H9 (cell line): ENCODE measurements at regions not wholly inside any gene's neighbourhood (a gene's known extent, or its start where the extent isn't known, plus 50 kb on each side); places are given as distances from the start of the nearest gene placed in this dataset.

Experiments used
- DNase-seq: peaks from one replicate; pipeline ENCODE4 v3.0.0-alpha.2; 2017
- H2AFZ ChIP-seq: one replicate; pipeline ENCODE4 v1.6.1; 2013; ENCODE audit warnings: mild to moderate bottlenecking, low read length, control low read depth, moderate library complexity
- H2AK5ac ChIP-seq: 2 replicates; pipeline ENCODE4 v1.6.1; 2013; ENCODE audit warnings: low read length, control low read depth, mixed read lengths; ENCODE audit not compliant: insufficient read length
- H2BK120ac ChIP-seq: one replicate; pipeline ENCODE4 v1.6.1; 2013; ENCODE audit warnings: low read depth, mild to moderate bottlenecking, low read length, control low read depth, inconsistent platforms; ENCODE audit not compliant: poor library complexity, severe bottlenecking
- H2BK12ac ChIP-seq: 2 replicates; pipeline ENCODE4 v1.6.1; 2013; ENCODE audit warnings: low read length, control low read depth, mixed read lengths, low read depth; ENCODE audit not compliant: insufficient read length
- H2BK15ac ChIP-seq: 2 replicates; pipeline ENCODE4 v1.6.1; 2013; ENCODE audit warnings: low read depth, low read length, control low read depth
- H2BK20ac ChIP-seq: one replicate; pipeline ENCODE4 v1.6.1; 2013; ENCODE audit warnings: low read depth, mild to moderate bottlenecking, low read length, control low read depth, inconsistent platforms; ENCODE audit not compliant: poor library complexity, severe bottlenecking
- H2BK5ac ChIP-seq: 2 replicates; pipeline ENCODE4 v1.6.1; 2013; ENCODE audit warnings: low read length, control low read depth, mixed read lengths; ENCODE audit not compliant: insufficient read length
- H3K14ac ChIP-seq: 2 replicates; pipeline ENCODE4 v1.6.1; 2013; ENCODE audit warnings: low read length, control low read depth; ENCODE audit not compliant: insufficient read depth
- H3K18ac ChIP-seq: 2 replicates; pipeline ENCODE4 v1.6.1; 2013; ENCODE audit warnings: low read depth, mild to moderate bottlenecking, mixed read lengths, low read length, control low read depth; ENCODE audit not compliant: insufficient read length
- H3K23ac ChIP-seq: 2 replicates; pipeline ENCODE4 v1.6.1; 2013; ENCODE audit warnings: low read length, control low read depth, mixed read lengths, low read depth; ENCODE audit not compliant: insufficient read length
- H3K23me2 ChIP-seq: 2 replicates; pipeline ENCODE4 v1.6.1; 2013; ENCODE audit warnings: low read depth, mild to moderate bottlenecking, mixed read lengths, low read length, control low read depth; ENCODE audit not compliant: insufficient read length, poor library complexity, severe bottlenecking
- H3K27ac ChIP-seq: 2 replicates; pipeline ENCODE4 v1.5.1; 2013; ENCODE audit warnings: low read length, control low read depth, mixed read lengths, low read depth; ENCODE audit not compliant: insufficient read length
- H3K27me3 ChIP-seq: 2 replicates; pipeline ENCODE4 v1.6.1; 2013; ENCODE audit warnings: low read length, control low read depth, inconsistent platforms; ENCODE audit not compliant: insufficient read depth
- H3K4ac ChIP-seq: 2 replicates; pipeline ENCODE4 v1.6.1; 2013; ENCODE audit warnings: low read depth, mild to moderate bottlenecking, control low read depth, inconsistent platforms, low read length, moderate library complexity
- H3K4me1 ChIP-seq: 2 replicates; pipeline ENCODE4 v1.6.1; 2013; ENCODE audit warnings: low read length, control low read depth, inconsistent platforms; ENCODE audit not compliant: insufficient read depth
- H3K4me2 ChIP-seq: 2 replicates; pipeline ENCODE4 v1.6.1; 2013; ENCODE audit warnings: low read length, control low read depth, mixed read lengths; ENCODE audit not compliant: insufficient read length, insufficient read depth
- H3K56ac ChIP-seq: 2 replicates; pipeline ENCODE4 v1.6.1; 2013; ENCODE audit warnings: low read depth, mild to moderate bottlenecking, mixed read lengths, low read length, control low read depth; ENCODE audit not compliant: insufficient read length
- H3K79me1 ChIP-seq: 2 replicates; pipeline ENCODE4 v1.6.1; 2013; ENCODE audit warnings: low read depth, mild to moderate bottlenecking, moderate library complexity, low read length, control low read depth, inconsistent platforms; ENCODE audit not compliant: insufficient read depth, poor library complexity, severe bottlenecking
- H3K79me2 ChIP-seq: 2 replicates; pipeline ENCODE4 v1.6.1; 2013; ENCODE audit warnings: low read length, control low read depth, inconsistent platforms; ENCODE audit not compliant: insufficient read depth
- H3K9ac ChIP-seq: 2 replicates; pipeline ENCODE4 v1.6.1; 2013; ENCODE audit warnings: low read length, control low read depth, mixed read lengths; ENCODE audit not compliant: insufficient read length; ENCODE audit errors: extremely low read depth
- H3K9me3 ChIP-seq: one replicate; pipeline ENCODE4 v1.6.1; 2013; ENCODE audit warnings: low read depth, low read length, inconsistent platforms; ENCODE audit not compliant: control insufficient read depth
- H3T11ph ChIP-seq: one replicate; pipeline ENCODE4 v1.6.1; 2013; ENCODE audit warnings: mild to moderate bottlenecking, low read length, control low read depth, inconsistent platforms
- H4K20me1 ChIP-seq: one replicate; pipeline ENCODE4 v1.6.1; 2013; ENCODE audit not compliant: control insufficient read depth, insufficient read length, insufficient read depth
- H4K5ac ChIP-seq: 2 replicates; pipeline ENCODE4 v1.6.1; 2013; ENCODE audit warnings: low read depth, mild to moderate bottlenecking, mixed read lengths, low read length, control low read depth; ENCODE audit not compliant: insufficient read length
- H4K8ac ChIP-seq: replicated peaks from 2 replicates; pipeline ENCODE4 v1.6.1; 2013; ENCODE audit warnings: low read length, control low read depth, mixed read lengths, low read depth; ENCODE audit not compliant: insufficient read length
- H4K91ac ChIP-seq: 2 replicates; pipeline ENCODE4 v1.6.1; 2013; ENCODE audit warnings: low read depth, mild to moderate bottlenecking, moderate library complexity, mixed read lengths, low read length, control low read depth; ENCODE audit not compliant: insufficient read length
- H3K27ac Mint-ChIP-seq, 3 experiments: 2 replicates in 2 of 3; 3 replicates in 1 of 3; pipeline ENCODE4 v1.8.0; 2020 to 2021; ENCODE audit warnings: mixed read lengths in 3 of 3, mild to moderate bottlenecking in 1 of 3, moderate library complexity in 1 of 3
- H3K27me3 Mint-ChIP-seq: 2 replicates; pipeline ENCODE4 v1.8.0; 2021; ENCODE audit warnings: low read depth, mild to moderate bottlenecking, moderate library complexity, mixed read lengths
- H3K36me3 Mint-ChIP-seq, 3 experiments: 2 replicates in 2 of 3; 3 replicates in 1 of 3; pipeline ENCODE4 v1.8.0; 2020 to 2021; ENCODE audit warnings: low read depth in 3 of 3, mixed read lengths in 3 of 3; ENCODE audit not compliant: insufficient read depth in 1 of 3
- H3K4me1 Mint-ChIP-seq, 2 experiments: 2 replicates each; pipeline ENCODE4 v1.8.0; 2020; ENCODE audit warnings: mixed read lengths in 2 of 2
- H3K4me3 Mint-ChIP-seq, 2 experiments: 2 replicates in 1 of 2; 3 replicates in 1 of 2; pipeline ENCODE4 v1.8.0; 2020 to 2021; ENCODE audit warnings: mild to moderate bottlenecking in 2 of 2, mixed read lengths in 2 of 2, moderate library complexity in 1 of 2
- H3K9me3 Mint-ChIP-seq, 2 experiments: 2 replicates in 1 of 2; 3 replicates in 1 of 2; pipeline ENCODE4 v1.8.0; 2020; ENCODE audit warnings: mild to moderate bottlenecking in 2 of 2, mixed read lengths in 2 of 2, moderate library complexity in 1 of 2
- WGBS: extraction: QIAGEN DNeasy Blood & Tissue Kit; methylation state at CpG from one replicate; pipeline ENCODE4 v1.1.7; 2013; ENCODE audit warnings: missing lambda C conversion rate, low lambda C conversion rate, mixed read lengths; ENCODE audit not compliant: insufficient read length; ENCODE audit errors: extremely low coverage; 5-methylcytosine and 5-hydroxymethylcytosine counted together
- TF ChIP-seq, protein P1 (sequence below): fragments of 200-600 bp; sonication (generic); conservative IDR thresholded peaks from 3 replicates; pipeline ENCODE4 v1.8.0; 2021; ENCODE audit warnings: antibody characterized with exemption, mild to moderate bottlenecking

DNA sequence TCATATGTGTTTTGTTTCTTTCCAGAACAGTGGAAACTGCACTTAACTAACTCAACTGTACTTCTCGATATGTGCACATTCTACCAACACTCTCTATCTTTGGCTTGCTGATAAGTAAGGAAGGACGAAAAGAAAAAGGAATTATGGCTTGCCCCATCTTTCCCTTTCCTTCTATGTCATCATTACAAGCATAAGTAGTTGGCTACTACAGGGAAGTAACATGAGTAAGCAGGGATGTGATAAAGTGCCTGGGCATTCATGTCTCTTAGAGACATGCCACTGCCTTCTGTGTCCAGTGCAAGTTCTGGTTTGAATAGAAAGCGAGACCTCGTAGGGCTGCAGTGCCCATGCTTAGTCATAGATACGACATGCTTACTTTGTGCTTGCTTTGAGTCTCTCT is 342.5 kb downstream of the ETS1 start:
- no peaks in the 10 kb centered on the region; the same call in 1 of the 2 replicates for H3K27me3 Mint-ChIP-seq
- WGBS: no CpG with 5 or more reads among the region's 5 CpGs
- H3K36me3 Mint-ChIP-seq: no peaks in the 10 kb centered on the region
- Histone ChIP-seq H3K4ac (no peak overlapping the region), H3K14ac (no peak overlapping the region), H2BK12ac (no peak overlapping the region), H2AFZ (no peak overlapping the region), H3K9ac (no peak overlapping the region), H2BK20ac (no peak overlapping the region), H3K18ac (no peak overlapping the region), H2BK5ac (no peak overlapping the region), H3K79me2 (no peaks in the 10 kb centered on the region), H3K23me2 (no peaks in the 10 kb centered on the region), H4K91ac (no peak overlapping the region), H3K4me1 (0 out of 2 replicates have a peak, but pooled peaks cover 2% of the 10 kb centered on the region), H4K5ac (no peak overlapping the region), H3K9me3 (no peaks in the 10 kb centered on the region), H4K8ac (no peak overlapping the region), H3K27me3 (no peaks in the 10 kb centered on the region), H3K79me1 (no peaks in the 10 kb centered on the region), H3T11ph (no peak overlapping the region), H4K20me1 (no peaks in the 10 kb centered on the region), H2AK5ac (no peak overlapping the region), H3K4me2 (no peak overlapping the region), H3K23ac (no peak overlapping the region), H2BK15ac (no peak overlapping the region), H3K27ac (no peak overlapping the region), H2BK120ac (no peak overlapping the region), H3K56ac (no peak overlapping the region)
- TF ChIP-seq, protein P1, sequence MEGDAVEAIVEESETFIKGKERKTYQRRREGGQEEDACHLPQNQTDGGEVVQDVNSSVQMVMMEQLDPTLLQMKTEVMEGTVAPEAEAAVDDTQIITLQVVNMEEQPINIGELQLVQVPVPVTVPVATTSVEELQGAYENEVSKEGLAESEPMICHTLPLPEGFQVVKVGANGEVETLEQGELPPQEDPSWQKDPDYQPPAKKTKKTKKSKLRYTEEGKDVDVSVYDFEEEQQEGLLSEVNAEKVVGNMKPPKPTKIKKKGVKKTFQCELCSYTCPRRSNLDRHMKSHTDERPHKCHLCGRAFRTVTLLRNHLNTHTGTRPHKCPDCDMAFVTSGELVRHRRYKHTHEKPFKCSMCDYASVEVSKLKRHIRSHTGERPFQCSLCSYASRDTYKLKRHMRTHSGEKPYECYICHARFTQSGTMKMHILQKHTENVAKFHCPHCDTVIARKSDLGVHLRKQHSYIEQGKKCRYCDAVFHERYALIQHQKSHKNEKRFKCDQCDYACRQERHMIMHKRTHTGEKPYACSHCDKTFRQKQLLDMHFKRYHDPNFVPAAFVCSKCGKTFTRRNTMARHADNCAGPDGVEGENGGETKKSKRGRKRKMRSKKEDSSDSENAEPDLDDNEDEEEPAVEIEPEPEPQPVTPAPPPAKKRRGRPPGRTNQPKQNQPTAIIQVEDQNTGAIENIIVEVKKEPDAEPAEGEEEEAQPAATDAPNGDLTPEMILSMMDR: no peak
- H3K4me1 Mint-ChIP-seq: peaks cover 6 to 7% of the 10 kb centered on the region in 2 experiments
- H3K9me3 Mint-ChIP-seq: no peaks in the 10 kb centered on the region
- no peak overlapping the region for H3K4me3 Mint-ChIP-seq
- DNase-seq: no peak
- H3K27ac Mint-ChIP-seq: no peak overlapping the region
